ENCODE measurements at regions not wholly inside any gene's neighbourhood (a gene's known extent, or its start where the extent isn't known, plus 50 kb on each side); places are given as distances from the start of the nearest gene placed in this dataset.

GRCh38 chr3:148540266-148540665, 157.4 kb upstream of the AGTR1 start:
- TF ChIP-seq POLR2A (IDR thresholded peaks at IDR 0.05) (no peak), CTCF (IDR thresholded peaks at IDR 0.05) (no peak)
